ENCODE measurements at regions not wholly inside any gene's neighbourhood (a gene's known extent, or its start where the extent isn't known, plus 50 kb on each side); places are given as distances from the start of the nearest gene placed in this dataset.

- Histone ChIP-seq H3K27ac (ENCODE audit: low read depth, low read length) (no peak overlapping the region), H3K9ac (ENCODE audit: low read length in 5 of 5) (peak overlapping the region in 1 of 5 donors; percentile 18), H3K4me3 (ENCODE audit: low read depth in 1 of 5, low read length in 5 of 5) (no peak overlapping the region), H3K9me3 (ENCODE audit: control insufficient read depth in 5 of 5, low read length in 5 of 5) (no peaks in the 10 kb centered on the region), H3K27me3 (ENCODE audit: control insufficient read depth in 5 of 5, insufficient read depth in 4 of 5, low read length in 5 of 5) (no peaks in the 10 kb centered on the region), H3K36me3 (ENCODE audit: control insufficient read depth in 5 of 5, insufficient read depth in 5 of 5, low read length in 5 of 5) (no peaks in the 10 kb centered on the region), H3K4me1 (ENCODE audit: control insufficient read depth in 5 of 5, insufficient read depth in 5 of 5, low read length in 5 of 5) (peaks cover 3 to 23% (median 22%) of the 10 kb centered on the region in 5 donors)
Measured at GRCh38 chr13:40472427-40473220, 193.8 kb downstream of the FOXO1 start.

- Histone ChIP-seq H3K36me3 (ENCODE audit: control insufficient read depth in 5 of 5, insufficient read depth in 5 of 5, low read length in 5 of 5) (no peaks in the 10 kb centered on the region), H3K27me3 (ENCODE audit: control insufficient read depth in 5 of 5, insufficient read depth in 4 of 5, low read length in 5 of 5) (no peaks in the 10 kb centered on the region), H3K27ac (ENCODE audit: low read depth, low read length) (no peak overlapping the region), H3K9me3 (ENCODE audit: control insufficient read depth in 5 of 5, low read length in 5 of 5) (no peaks in the 10 kb centered on the region), H3K4me3 (ENCODE audit: low read depth in 1 of 5, low read length in 5 of 5) (no peak overlapping the region), H3K4me1 (ENCODE audit: control insufficient read depth in 5 of 5, insufficient read depth in 5 of 5, low read length in 5 of 5) (peaks cover 5 to 47% (median 38%) of the 10 kb centered on the region in 5 donors), H3K9ac (ENCODE audit: low read length in 5 of 5) (no peak overlapping the region)
Measured at GRCh38 chr13:40475617-40476016, 190.8 kb downstream of the FOXO1 start.

- Histone ChIP-seq H3K9me3 (ENCODE audit: control insufficient read depth in 5 of 5, low read length in 5 of 5) (no peaks in the 10 kb centered on the region), H3K36me3 (ENCODE audit: control insufficient read depth in 5 of 5, insufficient read depth in 5 of 5, low read length in 5 of 5) (no peaks in the 10 kb centered on the region), H3K4me1 (ENCODE audit: control insufficient read depth in 5 of 5, insufficient read depth in 5 of 5, low read length in 5 of 5) (peaks cover 5 to 45% (median 31%) of the 10 kb centered on the region in 5 donors), H3K27ac (ENCODE audit: low read depth, low read length) (no peak overlapping the region), H3K27me3 (ENCODE audit: control insufficient read depth in 5 of 5, insufficient read depth in 4 of 5, low read length in 5 of 5) (no peaks in the 10 kb centered on the region), H3K9ac (ENCODE audit: low read length in 5 of 5) (peak overlapping the region in 1 of 5 donors; percentile 8), H3K4me3 (ENCODE audit: low read depth in 1 of 5, low read length in 5 of 5) (no peak overlapping the region)
Measured at GRCh38 chr13:40476175-40476958, 190.1 kb downstream of the FOXO1 start.

GRCh38 chr13:40477623-40478608 lies 188.5 kb downstream of the FOXO1 start:
- peak overlapping the region in 3 of 5 donors; percentile 7 to 46 (median 10) for H3K4me3 ChIP-seq (ENCODE audit: low read depth in 1 of 5, low read length in 5 of 5)
- H3K4me1 ChIP-seq (ENCODE audit: control insufficient read depth in 5 of 5, insufficient read depth in 5 of 5, low read length in 5 of 5): peaks cover 5 to 45% (median 30%) of the 10 kb centered on the region in 5 donors
- peak overlapping the region in 3 of 5 donors; percentile 4 to 38 (median 6) for H3K9ac ChIP-seq (ENCODE audit: low read length in 5 of 5)
- H3K9me3 ChIP-seq (ENCODE audit: control insufficient read depth in 5 of 5, low read length in 5 of 5): no peaks in the 10 kb centered on the region
- no peaks in the 10 kb centered on the region for H3K36me3 ChIP-seq (ENCODE audit: control insufficient read depth in 5 of 5, insufficient read depth in 5 of 5, low read length in 5 of 5)
- H3K27ac ChIP-seq (ENCODE audit: low read depth, low read length): peak overlapping the region; percentile 63
- H3K27me3 ChIP-seq (ENCODE audit: control insufficient read depth in 5 of 5, insufficient read depth in 4 of 5, low read length in 5 of 5): no peaks in the 10 kb centered on the region

GRCh38 chr13:40478775-40479174 lies 187.7 kb downstream of the FOXO1 start:
- Histone ChIP-seq H3K4me1 (ENCODE audit: control insufficient read depth in 5 of 5, insufficient read depth in 5 of 5, low read length in 5 of 5) (peaks cover 5 to 45% (median 30%) of the 10 kb centered on the region in 5 donors), H3K27ac (ENCODE audit: low read depth, low read length) (peak overlapping the region; percentile 63)

GRCh38 chr13:40479196-40479845 lies 187.1 kb downstream of the FOXO1 start:
- no peaks in the 10 kb centered on the region for H3K36me3 ChIP-seq (ENCODE audit: control insufficient read depth in 5 of 5, insufficient read depth in 5 of 5, low read length in 5 of 5)
- H3K4me1 ChIP-seq (ENCODE audit: control insufficient read depth in 5 of 5, insufficient read depth in 5 of 5, low read length in 5 of 5): peaks cover 5 to 45% (median 30%) of the 10 kb centered on the region in 5 donors
- H3K27me3 ChIP-seq (ENCODE audit: control insufficient read depth in 5 of 5, insufficient read depth in 4 of 5, low read length in 5 of 5): no peaks in the 10 kb centered on the region
- no peaks in the 10 kb centered on the region for H3K9me3 ChIP-seq (ENCODE audit: control insufficient read depth in 5 of 5, low read length in 5 of 5)
- H3K27ac ChIP-seq (ENCODE audit: low read depth, low read length): peak overlapping the region; percentile 63
- no peak overlapping the region for H3K4me3 ChIP-seq (ENCODE audit: low read depth in 1 of 5, low read length in 5 of 5)
- H3K9ac ChIP-seq (ENCODE audit: low read length in 5 of 5): peak overlapping the region in 1 of 5 donors; percentile 12

More at GRCh38 chr13:40478775-40479174, 187.7 kb downstream of the FOXO1 start:
- Histone ChIP-seq H3K9ac (ENCODE audit: low read length in 5 of 5) (peak overlapping the region in 1 of 5 donors; percentile 38), H3K36me3 (ENCODE audit: control insufficient read depth in 5 of 5, insufficient read depth in 5 of 5, low read length in 5 of 5) (no peaks in the 10 kb centered on the region), H3K4me3 (ENCODE audit: low read depth in 1 of 5, low read length in 5 of 5) (no peak overlapping the region), H3K9me3 (ENCODE audit: control insufficient read depth in 5 of 5, low read length in 5 of 5) (no peaks in the 10 kb centered on the region), H3K27me3 (ENCODE audit: control insufficient read depth in 5 of 5, insufficient read depth in 4 of 5, low read length in 5 of 5) (no peaks in the 10 kb centered on the region)

GRCh38 chr13:40480012-40480914 lies 186.2 kb downstream of the FOXO1 start:
- no peak overlapping the region for H3K4me3 ChIP-seq (ENCODE audit: low read depth in 1 of 5, low read length in 5 of 5)
- H3K27me3 ChIP-seq (ENCODE audit: control insufficient read depth in 5 of 5, insufficient read depth in 4 of 5, low read length in 5 of 5): no peaks in the 10 kb centered on the region
- H3K9me3 ChIP-seq (ENCODE audit: control insufficient read depth in 5 of 5, low read length in 5 of 5): no peaks in the 10 kb centered on the region
- H3K36me3 ChIP-seq (ENCODE audit: control insufficient read depth in 5 of 5, insufficient read depth in 5 of 5, low read length in 5 of 5): no peaks in the 10 kb centered on the region
- peak overlapping the region; percentile 63 for H3K27ac ChIP-seq (ENCODE audit: low read depth, low read length)
- no peak overlapping the region for H3K9ac ChIP-seq (ENCODE audit: low read length in 5 of 5)
- peaks cover 5 to 47% (median 30%) of the 10 kb centered on the region in 5 donors for H3K4me1 ChIP-seq (ENCODE audit: control insufficient read depth in 5 of 5, insufficient read depth in 5 of 5, low read length in 5 of 5)

GRCh38 chr13:40480915-40481516 lies 185.4 kb downstream of the FOXO1 start:
- no peak overlapping the region for H3K9ac ChIP-seq (ENCODE audit: low read length in 5 of 5)
- H3K9me3 ChIP-seq (ENCODE audit: control insufficient read depth in 5 of 5, low read length in 5 of 5): no peaks in the 10 kb centered on the region
- no peak overlapping the region for H3K27ac ChIP-seq (ENCODE audit: low read depth, low read length)
- H3K36me3 ChIP-seq (ENCODE audit: control insufficient read depth in 5 of 5, insufficient read depth in 5 of 5, low read length in 5 of 5): no peaks in the 10 kb centered on the region
- H3K4me1 ChIP-seq (ENCODE audit: control insufficient read depth in 5 of 5, insufficient read depth in 5 of 5, low read length in 5 of 5): peaks cover 5 to 47% (median 30%) of the 10 kb centered on the region in 5 donors
- H3K4me3 ChIP-seq (ENCODE audit: low read depth in 1 of 5, low read length in 5 of 5): no peak overlapping the region
- no peaks in the 10 kb centered on the region for H3K27me3 ChIP-seq (ENCODE audit: control insufficient read depth in 5 of 5, insufficient read depth in 4 of 5, low read length in 5 of 5)

Measured in subcutaneous abdominal adipose tissue (tissue), 5 donors.